Vagina (tissue), 2 donors: ENCODE measurements at regions not wholly inside any gene's neighbourhood (a gene's known extent, or its start where the extent isn't known, plus 50 kb on each side); places are given as distances from the start of the nearest gene placed in this dataset.

Source experiments
- CTCF ChIP-seq, 3 experiments: fragments of 450-650 bp in 2 of 3; fragments of 200-600 bp in 1 of 3; sonication (generic) in 1 of 3; IDR thresholded peaks; one replicate each; pipeline ENCODE4 v1.5.1; 2017 to 2019; ENCODE audit warnings: antibody characterized with exemption in 3 of 3, mild to moderate bottlenecking in 2 of 3, moderate library complexity in 2 of 3
- POLR2A ChIP-seq, 2 donors: fragments of 450-650 bp; IDR thresholded peaks; one replicate each; pipeline ENCODE4 v1.6.1; 2017; ENCODE audit warnings: antibody characterized with exemption in 2 of 2, mild to moderate bottlenecking in 2 of 2, moderate library complexity in 2 of 2
- POLR2AphosphoS5 ChIP-seq, 2 donors: sonication (generic); formaldehyde crosslinking; IDR thresholded peaks; one replicate each; pipeline ENCODE4 v1.9.0; 2017; ENCODE audit warnings: antibody characterized with exemption in 2 of 2, mild to moderate bottlenecking in 2 of 2, low read depth in 1 of 2; ENCODE audit not compliant: insufficient read depth in 1 of 2

DNA sequence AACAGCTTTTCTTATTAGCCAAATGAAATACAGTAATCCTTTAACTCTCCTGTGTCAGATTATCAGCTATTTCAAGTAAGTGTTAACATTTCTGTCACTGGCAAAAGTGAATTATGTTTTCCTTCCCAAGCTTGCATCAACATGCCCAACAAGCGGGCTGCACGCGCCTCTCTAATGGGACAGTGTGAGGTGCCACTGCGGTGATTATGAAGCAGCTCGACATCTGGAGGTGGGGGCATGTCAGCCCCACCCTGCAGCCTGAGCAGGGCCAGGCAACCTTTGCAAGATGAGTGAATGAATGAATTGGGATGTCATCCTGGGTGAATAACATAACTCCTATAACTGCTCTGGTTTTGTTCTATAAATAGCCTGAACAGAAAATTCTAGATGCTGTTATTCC, 301.4 kb downstream of the ZNF326 start:
- TF ChIP-seq CTCF (IDR thresholded peaks at IDR 0.05) (no peak), POLR2A (IDR thresholded peaks at IDR 0.05) (no peak), POLR2AphosphoS5 (IDR thresholded peaks at IDR 0.05; ENCODE audit: insufficient read depth in 1 of 2, low read depth in 1 of 2) (no peak)
